AG04449 (cell line): ENCODE measurements at regions not wholly inside any gene's neighbourhood (a gene's known extent, or its start where the extent isn't known, plus 50 kb on each side); places are given as distances from the start of the nearest gene placed in this dataset.

ENCODE experiments used
- CTCF ChIA-PET: fragments of 350-600 bp; formaldehyde crosslinking; extraction: SDS; loops from one replicate; lab custom pipeline; 2021; ENCODE audit warnings: antibody characterized with exemption; lab: Yijun Ruan, JAX
- POLR2A ChIA-PET: fragments of 400-600, 350-600 bp; formaldehyde crosslinking; extraction: SDS; loops from one replicate; lab custom pipeline; 2020; ENCODE audit warnings: antibody characterized with exemption, inconsistent platforms; lab: Yijun Ruan, JAX
- DNase-seq: peaks from one replicate; pipeline ENCODE4 v3.0.0-alpha.2; 2010; ENCODE audit warnings: low read depth, low spot score
- H3K4me3 ChIP-seq: 2 replicates; pipeline ENCODE4 v1.5.1; 2011; ENCODE audit warnings: low read depth, mild to moderate bottlenecking, control low read depth, low read length
- TF ChIP-seq, protein P1 (sequence below): IDR thresholded peaks from one replicate; pipeline ENCODE4 v1.5.1; 2011; ENCODE audit warnings: mild to moderate bottlenecking, moderate library complexity, low read length, control low read depth, inconsistent platforms; ENCODE audit not compliant: insufficient read depth; ENCODE audit errors: missing control alignments

- CTCF ChIA-PET, result interaction anchor here (1.6 kb wide), 1 partner anchor 197 kb away, joined by 3 read pairs; no protein-coding TSS in a partner anchor
- TF ChIP-seq, protein P1, sequence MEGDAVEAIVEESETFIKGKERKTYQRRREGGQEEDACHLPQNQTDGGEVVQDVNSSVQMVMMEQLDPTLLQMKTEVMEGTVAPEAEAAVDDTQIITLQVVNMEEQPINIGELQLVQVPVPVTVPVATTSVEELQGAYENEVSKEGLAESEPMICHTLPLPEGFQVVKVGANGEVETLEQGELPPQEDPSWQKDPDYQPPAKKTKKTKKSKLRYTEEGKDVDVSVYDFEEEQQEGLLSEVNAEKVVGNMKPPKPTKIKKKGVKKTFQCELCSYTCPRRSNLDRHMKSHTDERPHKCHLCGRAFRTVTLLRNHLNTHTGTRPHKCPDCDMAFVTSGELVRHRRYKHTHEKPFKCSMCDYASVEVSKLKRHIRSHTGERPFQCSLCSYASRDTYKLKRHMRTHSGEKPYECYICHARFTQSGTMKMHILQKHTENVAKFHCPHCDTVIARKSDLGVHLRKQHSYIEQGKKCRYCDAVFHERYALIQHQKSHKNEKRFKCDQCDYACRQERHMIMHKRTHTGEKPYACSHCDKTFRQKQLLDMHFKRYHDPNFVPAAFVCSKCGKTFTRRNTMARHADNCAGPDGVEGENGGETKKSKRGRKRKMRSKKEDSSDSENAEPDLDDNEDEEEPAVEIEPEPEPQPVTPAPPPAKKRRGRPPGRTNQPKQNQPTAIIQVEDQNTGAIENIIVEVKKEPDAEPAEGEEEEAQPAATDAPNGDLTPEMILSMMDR, result no peak
These were observed 317.9 kb upstream of the DIPK2B start for GRCh38 chrX:45518552-45518951.

GRCh38 chrX:45517090-45517973, 316.7 kb upstream of the DIPK2B start:
- no peak overlapping the region for H3K4me3 ChIP-seq
- ChIA-PET CTCF (interaction anchor here (1.6 kb wide), 1 partner anchor 195 kb away, joined by 3 read pairs; no protein-coding TSS in a partner anchor), POLR2A (interaction anchor here (0.7 to 4.5 kb wide), 8 partner anchors 37 to 286 kb away, joined by 3 to 27 read pairs (median 3); no protein-coding TSS in a partner anchor)
- no peak for DNase-seq
- TF ChIP-seq, protein P1, result no peak

More at GRCh38 chrX:45518552-45518951, 317.9 kb upstream of the DIPK2B start:
- POLR2A ChIA-PET, result interaction anchor here (1.5 kb wide), 1 partner anchor 150 kb away, joined by 4 read pairs; no protein-coding TSS in a partner anchor
- no peak overlapping the region for H3K4me3 ChIP-seq
- DNase-seq, result no peak

DNA sequence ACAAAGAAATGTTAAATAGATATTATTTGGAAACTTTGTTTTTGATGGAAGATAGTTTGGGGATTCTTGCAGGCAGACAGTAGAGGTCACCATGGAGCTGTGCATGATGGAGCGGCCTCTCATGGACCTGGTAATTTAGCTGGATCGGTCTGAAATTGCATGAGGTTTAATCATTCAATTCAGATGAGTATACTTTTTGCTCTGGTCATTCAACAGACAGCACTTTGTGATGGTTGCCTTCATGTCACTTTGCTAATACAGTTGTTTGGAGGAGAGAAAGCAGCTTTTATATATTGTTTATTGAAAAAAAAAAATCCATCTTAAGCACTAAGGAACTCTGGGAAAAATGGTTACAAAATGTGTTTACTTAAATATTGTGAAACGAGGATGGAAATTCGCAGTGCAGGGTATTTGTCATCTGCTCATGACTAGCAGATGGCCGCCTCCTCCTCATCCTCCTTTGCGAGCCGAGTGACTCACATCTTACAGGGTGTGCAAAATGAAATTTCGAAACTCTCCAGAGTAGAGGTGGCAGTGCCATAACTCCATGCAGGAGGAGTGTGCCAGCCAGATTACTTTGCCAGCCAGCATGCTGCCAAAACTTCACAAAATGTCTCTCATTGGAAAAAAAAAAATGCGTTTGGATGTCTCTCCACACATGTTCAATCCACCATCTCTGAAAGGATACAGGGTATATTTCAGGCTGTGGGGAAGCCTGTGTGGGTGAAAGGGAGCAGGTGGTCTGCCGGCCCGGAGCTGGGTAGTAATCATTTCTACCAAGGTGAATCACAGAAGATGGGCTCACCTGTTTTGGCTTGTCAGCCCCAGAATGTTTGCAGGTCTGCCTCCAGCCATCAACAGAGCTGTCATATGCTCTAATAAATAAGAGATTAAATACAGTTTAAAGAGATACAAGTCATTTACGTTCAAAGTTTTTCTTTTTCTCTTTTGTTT, 314.9 kb upstream of the DIPK2B start:
- ChIA-PET POLR2A (interaction anchor here (0.9 to 4.5 kb wide), 6 partner anchors 8 to 242 kb away, joined by 3 to 27 read pairs (median 4); no protein-coding TSS in a partner anchor), CTCF (interaction anchor here (0.7 to 2.8 kb wide), 17 partner anchors 9 to 893 kb away, joined by 3 to 27 read pairs (median 4); no protein-coding TSS in a partner anchor)
- H3K4me3 ChIP-seq, result no peak overlapping the region
- DNase-seq, result peak; percentile 74
- TF ChIP-seq, protein P1, result peak; percentile 50

DNA sequence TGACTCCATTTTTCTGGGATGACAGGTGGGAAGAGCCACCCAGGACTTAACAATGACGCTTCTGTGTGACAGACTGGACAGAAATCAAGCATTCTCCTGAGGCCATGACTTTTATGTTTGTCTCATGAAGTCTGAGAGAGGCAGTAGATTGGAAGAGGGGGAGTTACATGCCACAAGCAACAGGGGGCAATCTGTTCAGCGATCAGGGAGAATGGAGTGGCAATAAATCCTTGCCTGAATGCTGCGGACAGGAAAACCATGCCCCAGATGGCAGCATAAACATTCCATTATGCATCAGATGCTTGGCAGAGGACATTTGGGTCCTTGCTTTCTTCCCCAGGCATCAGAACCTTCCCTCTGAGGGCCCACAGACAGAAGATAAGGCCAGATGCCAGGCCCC, 312.4 kb upstream of the DIPK2B start:
- CTCF ChIA-PET, result interaction anchor here (1.2 to 4.0 kb wide), 3 partner anchors 169 to 190 kb away, joined by 3 to 27 read pairs (median 24); no protein-coding TSS in a partner anchor
- TF ChIP-seq, protein P1, result no peak
- POLR2A ChIA-PET, result no interaction called here
- no peak for DNase-seq
- H3K4me3 ChIP-seq, result no peak overlapping the region

GRCh38 chrX:45508454-45508853, 307.8 kb upstream of the DIPK2B start:
- H3K4me3 ChIP-seq, result no peak overlapping the region
- no peak for DNase-seq
- TF ChIP-seq, protein P1, result no peak
- CTCF ChIA-PET, result no interaction called here
- POLR2A ChIA-PET, result interaction anchor here (1.1 kb wide), 1 partner anchor 28 kb away, joined by 3 read pairs; no protein-coding TSS in a partner anchor
